Uterus (tissue), 2 donors: ENCODE measurements at regions not wholly inside any gene's neighbourhood (a gene's known extent, or its start where the extent isn't known, plus 50 kb on each side); places are given as distances from the start of the nearest gene placed in this dataset.

Experiments
- POLR2A ChIP-seq, 2 donors: fragments of 450-650 bp; IDR thresholded peaks; one replicate each; pipeline ENCODE4 v1.6.1; 2016; ENCODE audit warnings: antibody characterized with exemption in 2 of 2, mild to moderate bottlenecking in 1 of 2, moderate library complexity in 1 of 2
- TF ChIP-seq, protein P1 (sequence below), 4 experiments: fragments of 200-600 bp in 2 of 4; fragments of 450-650 bp in 2 of 4; sonication (generic) in 2 of 4; IDR thresholded peaks; one replicate each; pipeline ENCODE4 v1.5.1; 2016 to 2019; ENCODE audit warnings: antibody characterized with exemption in 4 of 4, mild to moderate bottlenecking in 2 of 4, moderate library complexity in 1 of 4

DNA sequence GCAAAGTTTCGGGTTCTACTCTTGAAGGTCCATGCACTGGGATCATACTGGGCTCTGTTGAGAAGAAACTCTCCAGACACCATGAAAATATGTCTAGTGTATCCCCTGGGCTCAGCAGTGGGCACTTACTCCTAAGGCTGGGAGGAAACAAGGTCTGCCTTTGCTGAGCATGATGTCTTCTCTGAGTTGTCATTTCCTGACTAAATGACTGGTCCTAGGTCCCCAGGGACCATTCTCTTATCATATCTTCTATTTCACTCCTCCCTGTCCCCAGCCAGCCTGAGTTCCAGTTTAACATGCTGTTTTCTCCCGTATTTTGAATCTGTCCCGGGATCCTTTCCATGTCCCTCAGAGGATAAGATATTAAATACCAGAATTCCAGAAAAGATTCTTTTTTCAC is 225.4 kb downstream of the MTRR start:
- TF ChIP-seq, protein P1, sequence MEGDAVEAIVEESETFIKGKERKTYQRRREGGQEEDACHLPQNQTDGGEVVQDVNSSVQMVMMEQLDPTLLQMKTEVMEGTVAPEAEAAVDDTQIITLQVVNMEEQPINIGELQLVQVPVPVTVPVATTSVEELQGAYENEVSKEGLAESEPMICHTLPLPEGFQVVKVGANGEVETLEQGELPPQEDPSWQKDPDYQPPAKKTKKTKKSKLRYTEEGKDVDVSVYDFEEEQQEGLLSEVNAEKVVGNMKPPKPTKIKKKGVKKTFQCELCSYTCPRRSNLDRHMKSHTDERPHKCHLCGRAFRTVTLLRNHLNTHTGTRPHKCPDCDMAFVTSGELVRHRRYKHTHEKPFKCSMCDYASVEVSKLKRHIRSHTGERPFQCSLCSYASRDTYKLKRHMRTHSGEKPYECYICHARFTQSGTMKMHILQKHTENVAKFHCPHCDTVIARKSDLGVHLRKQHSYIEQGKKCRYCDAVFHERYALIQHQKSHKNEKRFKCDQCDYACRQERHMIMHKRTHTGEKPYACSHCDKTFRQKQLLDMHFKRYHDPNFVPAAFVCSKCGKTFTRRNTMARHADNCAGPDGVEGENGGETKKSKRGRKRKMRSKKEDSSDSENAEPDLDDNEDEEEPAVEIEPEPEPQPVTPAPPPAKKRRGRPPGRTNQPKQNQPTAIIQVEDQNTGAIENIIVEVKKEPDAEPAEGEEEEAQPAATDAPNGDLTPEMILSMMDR (IDR thresholded peaks at IDR 0.05) = no peak
- TF ChIP-seq POLR2A (IDR thresholded peaks at IDR 0.05) = no peak
